ENCODE measurements at regions not wholly inside any gene's neighbourhood (a gene's known extent, or its start where the extent isn't known, plus 50 kb on each side); places are given as distances from the start of the nearest gene placed in this dataset.

GRCh38 chrX:39117101-39117500, 315.8 kb downstream of the MID1IP1 start:
- Mint-ChIP-seq H3K4me3 (no peak overlapping the region), H3K27me3 (no peaks in the 10 kb centered on the region), H3K9me3 (no peaks in the 10 kb centered on the region), H3K36me3 (ENCODE audit: low read depth) (no peaks in the 10 kb centered on the region), H3K4me1 (no peaks in the 10 kb centered on the region), H3K27ac (no peak overlapping the region)
- ChIA-PET POLR2A (no interaction called here), CTCF (no interaction called here)
- no peak for ATAC-seq (ENCODE audit: low read depth)
- no peak for TF ChIP-seq CTCF (IDR thresholded peaks at IDR 0.05)
- DNase-seq, result no peak
- intact Hi-C loops (cut with micrococcal nuclease), result no loop called here

GRCh38 chrX:39121903-39122302, 320.6 kb downstream of the MID1IP1 start:
- Mint-ChIP-seq H3K4me1 (no peaks in the 10 kb centered on the region), H3K27ac (no peak overlapping the region), H3K36me3 (ENCODE audit: low read depth) (no peaks in the 10 kb centered on the region), H3K9me3 (no peaks in the 10 kb centered on the region), H3K4me3 (no peak overlapping the region), H3K27me3 (no peaks in the 10 kb centered on the region)
- ATAC-seq (ENCODE audit: low read depth) (no peak), DNase-seq (no peak)
- ChIA-PET POLR2A (no interaction called here), CTCF (interaction anchor here (1.0 kb wide), 1 partner anchor 12 kb away, joined by 3 read pairs; no protein-coding TSS in a partner anchor)
- intact Hi-C loops (cut with micrococcal nuclease), result no loop called here
- no peak for TF ChIP-seq CTCF (IDR thresholded peaks at IDR 0.05)

GRCh38 chrX:39125834-39126233, 324.6 kb downstream of the MID1IP1 start:
- TF ChIP-seq CTCF (IDR thresholded peaks at IDR 0.05), result no peak
- DNase-seq, result no peak
- no peaks in the 10 kb centered on the region for H3K4me1 Mint-ChIP-seq
- H3K9me3 Mint-ChIP-seq, result no peaks in the 10 kb centered on the region
- no peaks in the 10 kb centered on the region for H3K27me3 Mint-ChIP-seq
- H3K36me3 Mint-ChIP-seq (ENCODE audit: low read depth), result no peaks in the 10 kb centered on the region
- ATAC-seq (ENCODE audit: low read depth), result no peak
- no peak overlapping the region for H3K4me3 Mint-ChIP-seq
- ChIA-PET CTCF (no interaction called here), POLR2A (no interaction called here)
- intact Hi-C loops (cut with micrococcal nuclease), result no loop called here
- no peak overlapping the region for H3K27ac Mint-ChIP-seq

- no peaks in the 10 kb centered on the region for H3K36me3 Mint-ChIP-seq (ENCODE audit: low read depth)
- peak overlapping the region; percentile 30 for H3K27ac Mint-ChIP-seq
- ATAC-seq (ENCODE audit: low read depth), result peak; percentile 96
- DNase-seq, result peak; percentile 27
- H3K9me3 Mint-ChIP-seq, result no peaks in the 10 kb centered on the region
- intact Hi-C loops (cut with micrococcal nuclease), result loop anchor here (1.0 kb wide), 2 partner anchors 15 to 108 kb away; no protein-coding TSS in a partner anchor
- no peaks in the 10 kb centered on the region for H3K27me3 Mint-ChIP-seq
- CTCF ChIA-PET, result interaction anchor here (1.0 to 6.2 kb wide), 9 partner anchors 11 to 379 kb away, joined by 3 to 31 read pairs (median 5); no protein-coding TSS in a partner anchor
- POLR2A ChIA-PET, result interaction anchor here (3.1 to 3.7 kb wide), 2 partner anchors 11 to 15 kb away, joined by 14 to 21 read pairs; no protein-coding TSS in a partner anchor
- H3K4me3 Mint-ChIP-seq, result no peak overlapping the region
- no peak for TF ChIP-seq CTCF (IDR thresholded peaks at IDR 0.05)
- peaks cover 39% of the 10 kb centered on the region for H3K4me1 Mint-ChIP-seq
Measured at GRCh38 chrX:39133971-39134370, 332.7 kb downstream of the MID1IP1 start.

- Mint-ChIP-seq H3K4me1 (peaks cover 45% of the 10 kb centered on the region), H3K9me3 (no peaks in the 10 kb centered on the region), H3K27ac (no peak overlapping the region), H3K36me3 (ENCODE audit: low read depth) (no peaks in the 10 kb centered on the region), H3K27me3 (no peaks in the 10 kb centered on the region), H3K4me3 (no peak overlapping the region)
- ChIA-PET CTCF (interaction anchor here (1.7 to 6.2 kb wide), 2 partner anchors 12 to 15 kb away, joined by 5 to 28 read pairs; no protein-coding TSS in a partner anchor), POLR2A (no interaction called here)
- DNase-seq (no peak), ATAC-seq (ENCODE audit: low read depth) (no peak)
- intact Hi-C loops (cut with micrococcal nuclease), result no loop called here
- no peak for TF ChIP-seq CTCF (IDR thresholded peaks at IDR 0.05)
Measured at GRCh38 chrX:39137363-39137954, 336.2 kb downstream of the MID1IP1 start.
